Left lung (tissue), 4 donors: ENCODE measurements at regions not wholly inside any gene's neighbourhood (a gene's known extent, or its start where the extent isn't known, plus 50 kb on each side); places are given as distances from the start of the nearest gene placed in this dataset.
A peak's percentile ranks its signal among the peaks of the same experiment; 100 is the strongest.

Experiments used
- ATAC-seq: fragments of 200-7000 bp; cut with Tn5 transposase; one replicate; pipeline ENCODE4 v1.9.1; 2020; ENCODE audit warnings: moderate library complexity
- DNase-seq, 4 donors: peaks; one replicate each; pipeline ENCODE4 v3.0.0-alpha.2; 2013 to 2020
- H3K27ac ChIP-seq, 2 donors: fragments of 200-600 bp; sonication (generic) in 1 of 2; one replicate each; pipeline versions ENCODE4 v1.5.0 to v1.8.0; 2020 to 2021
- H3K27me3 ChIP-seq, 2 donors: fragments of 200-600 bp; sonication (generic) in 1 of 2; one replicate each; pipeline versions ENCODE4 v1.5.0 to v1.8.0; 2020 to 2021
- H3K36me3 ChIP-seq, 2 donors: fragments of 200-600 bp; sonication (generic) in 1 of 2; one replicate each; pipeline versions ENCODE4 v1.5.0 to v1.8.0; 2020 to 2021
- H3K4me1 ChIP-seq, 2 donors: fragments of 200-600 bp; one replicate each; pipeline ENCODE4 v1.8.0; 2021
- H3K4me3 ChIP-seq, 2 donors: fragments of 200-600 bp; sonication (generic) in 1 of 2; one replicate each; pipeline versions ENCODE4 v1.5.0 to v1.8.0; 2020 to 2021; ENCODE audit warnings: mild to moderate bottlenecking in 1 of 2
- H3K9me3 ChIP-seq, 2 donors: fragments of 200-600 bp; sonication (generic) in 1 of 2; one replicate each; pipeline versions ENCODE4 v1.5.0 to v1.8.0; 2020 to 2021
- intact Hi-C, 2 donors: fragments of 100-400 bp; cut with DNase I; formaldehyde crosslinking; loops; one replicate each; pipeline versions ENCODE4 v1.11.2 to v1.14.2; 2022
- TF ChIP-seq, protein P1 (sequence below), 2 donors: fragments of 200-600 bp; sonication (generic) in 1 of 2; IDR thresholded peaks; one replicate each; pipeline versions ENCODE4 v1.5.0 to v1.8.0; 2021; ENCODE audit warnings: antibody characterized with exemption in 2 of 2
- donor health status: DM: no; HTN: yes; CAD: no.
- donor health status: DM: no; HTN: no; CAD: no.

DNA sequence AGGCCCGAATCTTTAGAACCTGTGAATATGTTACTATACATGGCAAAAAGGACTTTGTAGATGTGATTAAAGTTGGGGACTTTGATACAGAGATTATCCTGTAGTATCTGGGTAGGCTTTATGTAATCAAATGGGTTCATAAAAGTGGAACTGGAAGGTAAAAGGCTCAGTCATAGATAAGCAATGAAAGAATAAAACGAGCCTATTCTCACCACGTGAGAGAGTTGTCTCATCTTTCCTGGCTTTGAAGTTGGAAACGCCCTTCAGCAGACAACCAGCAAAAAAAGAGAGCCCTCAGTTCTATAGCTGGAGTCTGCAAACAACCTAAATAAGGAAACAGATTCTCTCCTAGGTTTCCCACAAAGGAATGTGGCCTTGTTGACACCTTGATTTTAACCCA lies 805.8 kb upstream of the DIAPH2 start:
- H3K27ac ChIP-seq, result no peak overlapping the region
- TF ChIP-seq, protein P1, sequence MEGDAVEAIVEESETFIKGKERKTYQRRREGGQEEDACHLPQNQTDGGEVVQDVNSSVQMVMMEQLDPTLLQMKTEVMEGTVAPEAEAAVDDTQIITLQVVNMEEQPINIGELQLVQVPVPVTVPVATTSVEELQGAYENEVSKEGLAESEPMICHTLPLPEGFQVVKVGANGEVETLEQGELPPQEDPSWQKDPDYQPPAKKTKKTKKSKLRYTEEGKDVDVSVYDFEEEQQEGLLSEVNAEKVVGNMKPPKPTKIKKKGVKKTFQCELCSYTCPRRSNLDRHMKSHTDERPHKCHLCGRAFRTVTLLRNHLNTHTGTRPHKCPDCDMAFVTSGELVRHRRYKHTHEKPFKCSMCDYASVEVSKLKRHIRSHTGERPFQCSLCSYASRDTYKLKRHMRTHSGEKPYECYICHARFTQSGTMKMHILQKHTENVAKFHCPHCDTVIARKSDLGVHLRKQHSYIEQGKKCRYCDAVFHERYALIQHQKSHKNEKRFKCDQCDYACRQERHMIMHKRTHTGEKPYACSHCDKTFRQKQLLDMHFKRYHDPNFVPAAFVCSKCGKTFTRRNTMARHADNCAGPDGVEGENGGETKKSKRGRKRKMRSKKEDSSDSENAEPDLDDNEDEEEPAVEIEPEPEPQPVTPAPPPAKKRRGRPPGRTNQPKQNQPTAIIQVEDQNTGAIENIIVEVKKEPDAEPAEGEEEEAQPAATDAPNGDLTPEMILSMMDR (IDR thresholded peaks at IDR 0.05), result no peak
- intact Hi-C loops, result no loop called here

DNA sequence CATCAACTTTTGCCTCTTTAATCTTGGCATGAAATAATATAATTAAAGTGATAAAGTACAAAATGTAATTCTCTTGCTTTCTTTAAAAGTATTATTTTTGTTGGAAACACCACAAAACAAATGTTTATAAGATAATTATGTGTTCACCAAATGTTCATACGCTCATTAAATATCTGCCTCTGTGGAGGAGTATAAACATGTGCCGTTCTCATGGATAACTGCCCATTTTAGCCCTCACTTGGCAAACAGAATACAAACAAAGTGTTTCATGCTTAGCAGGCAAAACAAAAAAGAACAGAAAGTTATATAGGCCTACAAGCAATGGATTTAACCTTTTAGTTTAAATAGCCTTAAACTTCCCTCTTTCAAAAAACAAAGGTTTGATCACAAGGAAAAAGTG lies 800.5 kb upstream of the DIAPH2 start:
- TF ChIP-seq, protein P1 (IDR thresholded peaks at IDR 0.05), result no peak
- intact Hi-C loops, result no loop called here
- Histone ChIP-seq H3K4me1 (no peaks in the 10 kb centered on the region), H3K4me3 (no peak overlapping the region), H3K27ac (no peak overlapping the region), H3K27me3 (no peaks in the 10 kb centered on the region), H3K36me3 (no peaks in the 10 kb centered on the region), H3K9me3 (no peaks in the 10 kb centered on the region)
- no peak for ATAC-seq
- DNase-seq, result peak in 2 of 4 donors; percentile 66 to 79

More for the DNA sequence above, 805.8 kb upstream of the DIAPH2 start:
- ATAC-seq (no peak), DNase-seq (no peak)
- H3K4me3 ChIP-seq, result no peak overlapping the region
- H3K4me1 ChIP-seq, result no peaks in the 10 kb centered on the region
- no peaks in the 10 kb centered on the region for H3K36me3 ChIP-seq
- no peaks in the 10 kb centered on the region for H3K9me3 ChIP-seq
- H3K27me3 ChIP-seq, result no peaks in the 10 kb centered on the region

DNA sequence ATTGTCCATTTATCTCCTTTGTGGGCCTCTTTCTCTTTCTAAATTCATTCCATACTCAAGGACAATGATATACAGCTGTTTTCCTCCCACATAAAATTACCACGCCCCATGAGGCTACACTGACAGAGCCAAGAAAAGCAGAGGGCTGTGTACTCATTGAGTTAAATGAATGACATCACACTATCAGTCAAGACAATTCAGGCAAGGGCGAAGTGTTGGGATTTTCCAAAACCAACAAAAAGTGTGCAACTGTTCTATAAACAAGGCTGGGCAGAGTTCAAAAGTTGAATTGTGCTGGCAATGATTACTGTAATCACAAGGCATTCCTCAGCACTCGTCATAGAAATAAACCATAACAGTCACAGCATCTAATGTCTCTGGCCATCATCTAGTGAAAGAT lies 799.6 kb upstream of the DIAPH2 start:
- H3K4me1 ChIP-seq, result no peaks in the 10 kb centered on the region
- ATAC-seq, result peak; percentile 50
- intact Hi-C loops, result no loop called here

DNA sequence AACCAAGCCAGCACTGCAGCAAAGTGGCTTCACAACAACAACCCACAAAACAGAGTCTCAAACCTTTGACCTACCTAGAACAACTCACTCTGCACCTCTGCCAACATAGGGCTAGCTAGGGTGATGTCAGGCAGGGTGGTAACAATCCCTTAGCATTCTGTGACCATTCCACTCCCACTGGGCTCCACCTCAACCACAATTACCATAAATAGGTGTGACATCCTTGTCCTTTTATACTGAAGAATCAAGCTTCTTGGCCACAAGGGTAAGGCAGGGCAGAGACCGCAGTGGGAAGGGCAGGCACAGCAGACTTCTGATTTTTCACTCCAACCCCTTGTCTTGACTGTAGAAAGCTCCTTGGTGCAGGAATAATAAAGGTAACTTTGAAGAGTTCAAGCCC lies 795.4 kb upstream of the DIAPH2 start:
- H3K4me1 ChIP-seq, result no peaks in the 10 kb centered on the region
- TF ChIP-seq, protein P1 (IDR thresholded peaks at IDR 0.05), result no peak
- no peak overlapping the region for H3K27ac ChIP-seq
- no peaks in the 10 kb centered on the region for H3K9me3 ChIP-seq
- no peaks in the 10 kb centered on the region for H3K36me3 ChIP-seq
- intact Hi-C loops, result no loop called here
- H3K27me3 ChIP-seq, result peaks cover 0 to 4% of the 10 kb centered on the region in 2 donors
- DNase-seq (no peak), ATAC-seq (no peak)
- H3K4me3 ChIP-seq, result no peak overlapping the region

More for the DNA sequence above, 799.6 kb upstream of the DIAPH2 start:
- H3K4me3 ChIP-seq, result no peak overlapping the region
- H3K27me3 ChIP-seq, result no peaks in the 10 kb centered on the region
- no peak overlapping the region for H3K27ac ChIP-seq
- H3K9me3 ChIP-seq, result no peaks in the 10 kb centered on the region
- H3K36me3 ChIP-seq, result no peaks in the 10 kb centered on the region
- peak in 2 of 4 donors; percentile 41 to 50 for DNase-seq
- TF ChIP-seq, protein P1 (IDR thresholded peaks at IDR 0.05), result no peak

DNA sequence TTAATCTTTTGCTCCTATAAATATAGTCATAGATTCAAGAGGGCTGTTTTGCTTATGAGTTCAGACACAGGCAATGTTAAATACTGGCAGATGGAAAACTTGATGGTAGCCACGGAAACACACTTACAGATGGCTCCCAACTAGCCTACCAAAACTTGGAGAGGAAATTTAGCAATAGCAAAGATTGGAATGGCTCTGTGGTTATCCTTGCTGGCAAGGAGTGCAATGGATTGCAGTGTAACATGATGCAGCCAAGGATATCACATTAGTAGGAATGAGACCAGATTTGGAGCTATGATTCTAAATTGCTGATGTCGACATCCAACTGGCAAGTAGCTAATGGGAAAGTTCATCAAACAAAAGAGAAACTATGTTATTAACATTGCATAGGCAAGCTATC lies 791.0 kb upstream of the DIAPH2 start:
- H3K36me3 ChIP-seq, result no peaks in the 10 kb centered on the region
- H3K9me3 ChIP-seq, result no peaks in the 10 kb centered on the region
- H3K27me3 ChIP-seq, result peaks cover 0 to 4% of the 10 kb centered on the region in 2 donors
- TF ChIP-seq, protein P1 (IDR thresholded peaks at IDR 0.05), result no peak
- no peak overlapping the region for H3K4me3 ChIP-seq
- H3K27ac ChIP-seq, result no peak overlapping the region
- intact Hi-C loops, result no loop called here
- ATAC-seq (peak; percentile 45), DNase-seq (peak in 1 of 4 donors; percentile 44)
- H3K4me1 ChIP-seq, result no peaks in the 10 kb centered on the region
